HG03159 (cell line): ENCODE measurements at regions not wholly inside any gene's neighbourhood (a gene's known extent, or its start where the extent isn't known, plus 50 kb on each side); places are given as distances from the start of the nearest gene placed in this dataset.

ENCODE experiments used
- ATAC-seq: cut with Tn5 transposase; IDR thresholded peaks from one replicate; pipeline ENCODE4 v1.9.1; 2021; ENCODE audit warnings: mild to moderate bottlenecking, moderate library complexity; ENCODE audit not compliant: unreplicated experiment

DNA sequence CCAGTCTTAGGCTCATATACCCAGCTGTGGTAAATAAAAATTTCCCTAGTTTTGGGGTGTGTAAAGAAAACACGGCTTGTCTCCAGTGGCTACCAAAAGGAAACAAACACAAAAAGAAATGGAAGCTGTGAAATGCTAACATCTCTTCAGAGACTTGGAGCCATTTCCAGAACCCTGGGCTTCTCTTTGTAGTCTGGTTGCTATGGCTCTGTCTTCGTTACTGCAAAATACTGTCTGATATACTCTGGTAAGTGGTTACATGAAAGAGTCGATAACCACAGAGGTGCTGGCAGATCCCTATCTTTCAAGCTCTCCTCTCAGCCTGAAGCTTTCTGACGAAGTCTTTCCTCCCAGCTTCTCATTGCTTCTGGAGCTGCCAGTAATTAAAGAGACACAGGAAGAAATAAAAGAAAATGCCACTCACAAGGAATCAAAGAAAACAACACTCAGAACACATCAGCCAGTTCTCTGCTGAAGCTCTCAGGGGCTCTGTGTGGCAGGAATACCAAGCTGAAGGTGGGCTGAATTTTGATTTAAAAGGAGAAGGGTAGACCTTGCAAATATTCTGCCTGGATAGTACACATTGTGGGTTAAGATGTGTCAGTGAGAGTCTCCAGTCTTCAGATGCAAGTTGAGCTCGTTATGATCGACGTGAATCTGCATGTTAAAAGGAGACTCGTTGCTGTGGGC is 107.6 kb upstream of the FAM9C start:
- no peak for ATAC-seq

DNA sequence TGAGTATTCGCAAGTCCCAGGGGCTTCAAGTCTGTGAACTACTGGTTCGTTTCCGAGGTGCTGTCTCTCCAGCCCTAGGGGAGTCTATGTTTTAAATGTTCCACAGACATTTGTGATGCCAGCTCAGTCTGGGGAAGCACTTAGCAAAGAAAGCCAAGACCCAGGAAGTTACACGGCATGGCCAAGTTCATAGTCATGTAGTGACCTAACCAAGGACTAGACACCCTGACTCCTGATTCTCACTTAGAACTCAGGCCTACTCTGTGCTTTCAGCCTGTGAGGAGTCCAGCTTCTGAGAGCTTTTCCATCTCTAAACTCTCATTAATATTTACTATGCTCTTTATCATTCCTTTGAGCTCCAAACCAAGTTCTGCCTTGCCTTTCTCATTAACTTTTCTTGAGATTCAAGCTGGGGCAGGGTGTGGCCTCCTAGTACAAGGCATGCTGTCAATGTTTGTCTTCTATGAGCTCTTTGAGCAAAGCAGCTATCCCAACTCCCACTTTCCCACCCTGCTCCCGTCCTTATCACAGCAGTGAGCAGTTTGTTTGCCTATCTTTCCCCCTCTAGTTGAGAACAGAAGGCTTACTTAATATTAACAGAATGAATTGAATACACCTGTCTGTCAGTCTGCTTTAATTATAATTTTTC is 105.4 kb upstream of the FAM9C start:
- no peak for ATAC-seq

DNA sequence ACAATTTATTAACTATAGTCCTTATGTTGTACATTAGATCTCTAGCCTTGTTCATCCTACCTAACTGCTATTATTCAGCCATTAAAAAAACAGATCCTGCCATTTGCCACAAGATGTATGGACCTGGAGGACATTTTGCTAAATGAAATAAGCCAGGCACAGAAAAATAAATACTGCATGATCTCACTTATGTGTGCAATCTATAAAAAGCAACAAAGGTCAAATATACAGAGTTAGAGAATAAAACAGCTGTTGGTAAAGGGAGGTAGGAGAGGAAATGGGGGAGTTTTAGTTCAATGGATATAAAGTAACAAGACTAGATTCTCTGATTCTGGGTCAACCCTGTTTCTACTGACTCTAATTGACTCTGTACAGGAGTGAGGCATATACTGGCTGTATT is 103.3 kb upstream of the FAM9C start:
- ATAC-seq: no peak

DNA sequence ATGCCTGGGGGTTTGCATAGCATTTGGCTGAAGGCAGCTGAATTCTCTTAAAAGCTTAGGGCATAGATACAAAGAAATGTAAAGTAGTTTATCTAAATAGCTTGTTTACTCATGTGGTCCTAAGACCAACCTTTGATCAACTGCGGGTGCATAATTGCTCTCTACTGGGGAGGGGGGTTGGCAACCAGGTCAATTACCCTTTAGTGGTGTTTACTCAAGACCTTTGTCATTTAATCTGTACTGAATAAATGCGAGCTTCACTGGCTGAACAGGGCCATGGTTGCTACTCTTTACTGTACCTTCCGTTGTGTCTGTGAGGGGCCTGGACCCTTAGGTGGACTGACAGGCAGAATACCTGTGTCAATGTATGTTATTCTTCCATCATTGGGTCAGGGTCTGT is 102.7 kb upstream of the FAM9C start:
- ATAC-seq: no peak

DNA sequence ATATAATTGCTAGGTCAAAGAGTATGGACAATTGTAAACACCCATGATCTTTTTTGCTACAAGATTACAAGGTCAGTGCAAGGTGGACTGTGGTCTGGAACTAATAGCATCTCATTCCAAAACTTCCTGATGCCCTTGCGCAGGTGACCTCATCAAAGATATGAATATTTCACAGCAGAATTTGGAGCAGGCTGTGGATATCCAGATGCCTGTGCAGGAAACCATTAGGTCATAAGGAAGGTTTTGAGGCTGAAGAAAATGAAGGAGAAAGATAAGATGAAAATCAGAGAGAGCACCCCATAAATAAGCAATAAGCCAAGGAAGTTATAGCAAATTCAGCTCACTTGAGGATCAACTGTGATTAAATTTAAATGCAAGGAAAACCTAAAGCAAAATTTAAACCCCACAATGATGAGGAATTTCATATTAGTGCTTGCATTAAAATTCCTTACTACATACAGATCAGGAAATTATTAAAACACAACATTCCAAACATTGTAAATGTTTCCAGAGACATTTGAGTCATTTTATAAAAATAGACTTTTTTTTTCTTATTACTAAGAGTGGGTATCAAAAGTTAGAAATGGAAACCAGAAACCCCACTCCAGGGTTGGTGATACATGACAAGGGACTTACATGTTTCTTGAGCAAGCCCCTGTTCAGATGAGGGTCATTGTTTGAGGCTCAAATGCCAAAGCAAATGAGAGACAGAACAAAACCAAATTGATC is 100.7 kb upstream of the FAM9C start:
- ATAC-seq: no peak

DNA sequence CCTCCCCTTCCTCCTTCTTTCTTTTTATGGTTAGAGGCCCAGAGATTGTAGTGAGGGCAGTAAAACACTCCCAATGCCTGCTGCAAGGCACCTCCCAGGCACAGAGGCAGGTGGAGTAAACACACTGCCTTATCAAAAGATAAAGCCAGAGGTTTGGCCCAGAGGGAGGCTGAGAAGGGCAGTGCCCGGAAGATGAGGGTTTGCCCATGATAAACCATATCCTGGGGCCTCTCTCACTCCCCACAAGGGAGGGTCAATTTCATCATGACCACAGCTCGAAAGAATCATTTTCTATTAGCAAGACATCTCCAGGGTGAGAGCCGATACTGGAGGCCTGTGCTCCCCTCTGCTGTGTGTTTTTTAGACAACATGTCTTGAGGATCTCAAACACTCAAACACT is 98.5 kb upstream of the FAM9C start:
- ATAC-seq: no peak

DNA sequence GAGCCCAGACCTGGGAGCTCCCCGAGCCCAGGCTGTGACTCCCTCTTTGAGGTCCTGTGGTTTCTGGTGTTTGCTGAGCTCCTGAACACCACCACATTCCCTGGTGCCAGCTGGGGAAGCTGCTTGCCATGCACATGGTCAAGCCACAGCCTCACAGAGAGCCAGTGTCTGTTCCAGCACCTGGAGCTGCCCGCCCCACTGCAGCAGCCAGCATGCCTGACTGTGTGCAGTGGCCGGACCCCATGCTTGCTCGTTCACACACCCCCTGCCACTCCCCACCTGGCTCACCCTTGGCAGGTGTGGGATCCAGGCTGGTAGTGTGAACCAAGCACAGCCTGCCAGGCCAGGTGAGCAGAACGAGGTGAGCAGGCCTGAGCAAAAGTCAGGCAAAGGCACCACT is 95.6 kb upstream of the FAM9C start:
- no peak for ATAC-seq

DNA sequence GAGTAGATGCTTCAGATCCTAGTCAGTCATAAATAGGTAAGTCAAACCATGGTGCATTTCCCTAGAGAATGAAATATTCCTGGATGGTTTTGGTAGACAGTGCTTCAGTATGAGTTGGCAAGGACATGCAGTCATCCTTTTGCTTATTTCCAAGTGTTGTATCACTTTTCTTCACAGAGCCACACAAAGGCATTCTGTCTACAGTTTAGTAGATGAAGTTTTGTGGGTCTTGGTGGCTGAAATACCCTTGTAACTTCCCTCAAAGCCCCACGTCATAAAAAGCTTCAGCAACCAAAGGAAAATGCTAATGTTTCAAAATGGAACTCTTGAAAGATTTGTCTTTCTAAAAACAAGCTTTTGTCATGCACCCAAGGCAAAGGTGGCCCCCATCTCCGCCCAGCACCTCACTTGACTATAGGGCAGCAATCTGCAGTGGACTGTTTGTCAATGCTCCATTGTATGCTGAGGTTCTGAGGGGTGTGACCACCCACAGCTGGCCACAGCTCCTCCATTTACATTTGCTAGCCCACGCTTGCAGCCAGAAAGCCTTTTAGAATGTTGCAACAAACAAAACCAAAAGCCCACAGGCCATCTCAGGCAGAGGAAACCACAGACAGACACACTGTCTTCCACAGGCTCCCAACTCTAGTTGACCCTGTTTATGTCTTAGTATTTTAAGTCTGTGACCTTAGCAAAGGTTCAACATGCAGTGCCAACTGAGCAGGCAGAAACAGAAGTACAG is 87.1 kb upstream of the FAM9C start:
- no peak for ATAC-seq

DNA sequence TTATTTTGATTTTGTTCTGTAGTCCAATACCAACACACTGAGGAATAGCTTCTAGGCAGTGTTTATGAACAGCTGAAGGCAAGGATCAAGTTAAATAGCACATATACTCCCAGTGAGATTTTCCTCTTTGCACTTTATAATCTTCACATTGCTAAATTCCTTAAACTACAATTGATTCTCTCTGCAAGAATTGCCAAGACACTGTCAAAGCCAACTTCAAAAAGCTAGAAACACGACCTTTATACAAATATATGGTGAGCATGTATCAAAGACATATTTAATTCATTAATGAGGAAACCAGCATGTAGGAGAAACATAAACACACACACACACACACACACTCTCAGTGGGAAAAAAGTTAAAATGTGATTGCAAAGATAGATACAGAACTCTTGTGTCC is 86.4 kb upstream of the FAM9C start:
- ATAC-seq: no peak

DNA sequence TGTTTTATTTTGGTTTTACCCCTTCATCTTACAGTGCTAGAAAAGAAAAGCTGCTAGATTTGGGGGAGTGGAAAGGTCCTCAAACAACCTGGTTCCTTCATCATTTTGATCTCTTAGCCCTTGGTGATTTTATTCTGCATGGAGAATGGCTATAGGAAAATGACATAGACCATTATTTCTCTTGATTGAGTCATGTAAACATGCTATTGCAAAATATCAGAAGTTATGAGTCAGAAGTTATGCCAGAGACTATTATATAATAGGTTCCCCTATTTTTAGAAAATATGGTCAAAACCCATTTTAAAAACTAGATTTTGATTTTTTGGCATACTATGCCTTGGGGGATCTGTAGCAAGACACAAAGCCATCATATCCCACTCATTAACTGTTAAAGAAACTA is 83.7 kb upstream of the FAM9C start:
- no peak for ATAC-seq

DNA sequence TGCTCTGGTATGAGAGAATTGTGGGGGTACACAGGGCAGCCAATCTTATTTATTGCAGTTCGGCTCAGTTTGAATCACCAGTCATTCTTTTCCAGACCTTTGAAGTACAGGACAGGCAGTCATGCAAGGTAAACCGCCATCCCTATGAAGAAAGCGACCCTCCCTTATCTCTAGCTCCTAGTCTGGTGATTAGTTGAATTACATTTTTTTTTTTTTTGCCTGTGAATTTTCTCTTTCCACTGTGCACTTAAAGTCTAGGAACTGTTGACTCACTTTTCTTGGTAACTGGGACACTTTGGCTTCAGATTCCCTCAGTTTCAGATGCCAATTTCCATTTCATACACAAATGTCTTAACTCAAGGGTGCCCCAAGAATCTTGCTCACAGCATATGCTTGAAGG is 82.4 kb upstream of the FAM9C start:
- no peak for ATAC-seq

DNA sequence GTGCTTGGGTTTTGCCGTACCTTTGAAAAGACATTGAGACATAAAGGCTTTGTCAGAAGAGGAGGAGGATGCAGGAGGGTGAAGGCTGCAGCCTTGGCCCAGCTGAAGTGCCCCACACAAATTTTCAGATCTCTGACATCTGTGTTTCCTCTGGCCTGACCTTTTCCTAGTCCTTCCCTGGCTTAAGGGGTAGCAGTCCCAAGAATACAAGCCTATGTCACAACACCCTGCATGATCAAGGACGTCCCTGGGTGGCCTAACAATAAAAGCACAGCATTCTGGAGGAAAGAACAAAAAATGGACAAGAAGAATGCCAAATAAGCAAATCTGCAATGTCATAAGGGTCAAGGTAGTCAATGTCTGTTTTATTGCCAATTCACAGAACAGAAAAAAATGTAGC is 80.8 kb upstream of the FAM9C start:
- ATAC-seq: no peak

DNA sequence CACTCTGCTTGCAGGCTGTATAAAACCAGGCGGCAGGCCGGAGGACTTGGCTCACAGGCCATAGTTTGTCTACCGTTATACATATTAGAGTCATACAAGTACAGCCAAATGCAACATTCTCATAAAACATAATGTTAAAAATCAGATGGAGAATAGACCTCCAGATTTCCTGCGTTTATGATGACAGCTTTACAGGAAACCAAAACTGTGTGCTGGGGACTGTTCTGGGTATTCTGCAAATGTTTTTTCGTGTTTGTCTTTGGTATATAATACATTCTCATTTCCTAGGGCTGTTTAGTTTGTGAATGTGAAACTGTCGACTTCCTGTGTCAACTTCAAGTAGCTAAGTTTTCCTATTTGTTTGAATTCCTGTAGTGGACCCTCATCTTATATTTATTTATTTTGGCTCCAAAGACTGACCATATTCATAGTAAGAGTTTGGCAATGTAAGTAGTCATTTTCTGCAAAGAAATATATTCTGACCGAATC is 79.5 kb upstream of the FAM9C start:
- ATAC-seq: no peak

DNA sequence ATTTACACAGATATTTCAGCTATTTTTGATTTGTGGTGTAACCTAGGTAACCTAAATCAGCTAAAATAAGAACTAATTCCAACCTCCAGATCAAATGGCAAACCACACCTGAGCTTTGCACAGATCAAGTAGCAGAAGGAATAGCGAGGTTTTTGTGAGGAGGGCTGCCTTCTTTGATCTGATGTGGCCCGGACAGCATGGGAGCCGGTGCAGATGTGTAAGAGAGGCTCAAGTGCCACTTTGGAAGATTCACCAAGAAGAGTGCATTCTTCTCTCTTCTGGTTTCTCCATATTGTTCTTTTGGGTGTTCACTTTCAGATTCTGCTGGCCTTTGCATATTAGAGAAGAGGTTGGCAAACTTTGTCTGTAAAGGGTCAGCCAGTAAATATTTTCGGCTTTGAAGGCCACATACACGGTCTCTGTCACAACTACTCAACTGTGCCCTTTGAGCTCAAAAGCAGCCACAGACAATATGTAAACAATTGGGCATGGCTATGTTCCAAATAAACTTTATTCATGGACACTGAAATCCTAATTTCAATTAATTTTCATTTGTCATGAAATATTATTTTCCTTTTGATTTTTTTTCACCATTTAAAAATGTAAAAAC is 78.9 kb upstream of the FAM9C start:
- no peak for ATAC-seq

DNA sequence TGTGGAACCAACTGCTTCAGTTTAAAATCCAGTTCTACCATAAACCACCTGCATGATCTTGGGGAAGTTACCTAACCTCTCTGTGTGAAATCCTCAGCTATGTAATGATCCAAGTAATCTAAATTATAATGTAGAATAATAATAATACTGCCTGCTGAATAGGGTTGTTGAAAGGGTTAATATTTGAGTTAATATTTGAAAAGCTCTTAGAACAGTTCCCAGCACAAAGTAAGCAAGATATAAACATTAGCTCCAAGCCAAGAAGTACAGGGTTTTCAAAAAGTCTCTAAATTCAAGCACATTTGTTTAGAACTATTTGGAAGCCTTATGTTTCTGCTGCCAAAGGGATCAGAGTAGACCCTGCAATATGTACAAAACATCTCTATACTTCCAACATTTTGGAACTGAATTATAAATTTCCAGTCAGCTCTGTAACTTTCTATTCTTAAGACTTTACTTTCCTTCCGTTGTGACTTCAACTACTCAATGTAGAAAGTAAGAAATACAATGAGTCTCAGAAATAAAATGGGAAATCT is 76.7 kb upstream of the FAM9C start:
- no peak for ATAC-seq

DNA sequence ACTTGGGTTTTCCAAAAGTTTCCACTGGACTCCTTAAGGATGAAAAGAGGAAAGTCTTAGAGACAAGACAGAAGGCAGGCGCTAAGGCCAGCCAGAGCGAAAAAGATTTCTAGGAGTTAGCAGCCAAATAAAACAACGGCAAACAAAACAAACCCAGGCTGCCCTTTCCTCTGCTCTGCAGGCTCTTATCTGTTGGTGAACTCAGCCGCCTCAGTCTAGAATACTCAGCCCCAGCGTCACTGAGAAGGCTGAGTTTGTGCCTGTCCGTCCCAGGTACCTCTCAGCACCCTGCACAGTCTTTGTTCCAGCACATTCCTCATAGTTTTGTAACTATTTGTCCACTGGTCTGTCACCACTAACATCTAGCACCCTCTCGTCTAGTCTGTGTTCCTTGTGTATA is 75.6 kb upstream of the FAM9C start:
- no peak for ATAC-seq

DNA sequence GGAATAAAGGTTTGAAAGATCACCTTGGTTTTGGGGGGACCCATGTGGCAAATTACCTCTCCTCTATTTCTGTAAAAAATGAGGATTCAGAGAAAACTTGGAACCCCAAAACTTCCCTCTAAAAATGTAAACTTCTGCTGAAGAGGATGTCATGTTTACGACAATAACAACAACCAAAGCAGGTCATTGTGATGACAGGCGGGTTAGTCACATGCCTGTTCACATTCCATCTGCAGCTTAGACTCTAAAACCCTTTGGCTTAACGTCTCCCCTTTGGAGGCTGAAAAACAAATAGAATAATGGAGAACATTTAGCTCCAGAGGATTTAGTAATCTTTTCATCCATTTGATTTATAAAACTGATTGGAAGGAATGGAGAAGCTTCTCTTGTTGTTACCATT is 75.0 kb upstream of the FAM9C start:
- ATAC-seq: no peak

DNA sequence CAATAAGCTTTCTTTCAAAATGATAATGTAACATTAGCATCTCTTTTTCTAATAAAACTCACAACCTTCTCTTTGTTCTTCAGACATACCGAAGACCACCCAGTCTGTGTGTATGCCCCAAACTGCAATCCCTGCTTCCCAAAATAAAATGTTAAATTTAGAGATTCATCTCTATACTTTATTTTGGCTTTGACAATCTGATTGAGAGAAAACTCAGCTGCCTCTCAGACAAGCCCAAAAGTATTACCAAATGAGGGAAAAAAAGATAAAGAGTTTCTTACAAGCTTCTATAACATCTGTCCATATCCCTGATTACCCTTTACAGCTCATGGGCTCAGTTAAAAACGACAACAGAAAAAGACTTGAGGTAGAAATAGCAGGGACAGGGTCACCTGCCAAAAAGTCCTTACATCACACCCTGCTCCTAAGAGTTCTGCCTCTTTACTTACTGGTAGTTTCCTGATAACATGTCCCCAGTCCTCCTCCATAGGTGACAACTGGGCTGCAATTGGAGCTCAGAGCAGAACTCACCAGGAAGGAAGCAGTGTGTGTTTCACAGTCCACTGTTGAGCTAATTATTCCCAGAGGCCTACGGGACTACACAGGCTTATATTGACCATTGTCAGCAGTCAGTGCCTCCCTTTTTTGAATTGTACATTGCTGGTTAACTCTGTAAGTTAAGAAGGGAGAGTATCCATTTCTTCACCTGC is 70.9 kb upstream of the FAM9C start:
- ATAC-seq: no peak

DNA sequence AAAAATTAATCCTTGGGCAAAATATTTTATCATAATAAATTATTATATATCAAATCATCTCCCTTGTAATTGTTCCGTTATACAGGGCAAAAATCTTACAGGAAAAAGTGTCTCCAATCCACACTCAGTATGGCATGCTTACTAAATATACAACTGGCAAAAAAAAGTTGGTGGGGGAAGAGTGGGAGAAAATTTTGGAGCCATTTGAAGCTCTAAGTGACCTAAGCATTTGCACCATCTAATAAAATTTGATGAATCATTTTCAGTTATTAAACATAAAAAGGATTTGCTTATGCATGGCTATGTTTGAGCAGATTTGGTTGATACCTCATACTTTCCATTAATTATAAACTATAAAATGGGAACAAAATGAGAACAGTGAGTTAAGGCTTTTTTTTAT is 68.1 kb upstream of the FAM9C start:
- no peak for ATAC-seq
